Fibroblast of lung (primary cell): ENCODE measurements at regions not wholly inside any gene's neighbourhood (a gene's known extent, or its start where the extent isn't known, plus 50 kb on each side); places are given as distances from the start of the nearest gene placed in this dataset.

Experiments
- DNase-seq, 2 donors: peaks; one replicate each; pipeline versions ENCODE4 v3.0.0 to v3.0.0-alpha.2; 2010; ENCODE audit warnings: low read depth in 2 of 2
- H2AFZ ChIP-seq: 2 replicates; pipeline ENCODE4 v1.5.1; 2012; ENCODE audit warnings: low read length, control low read depth, inconsistent platforms
- H3K27ac ChIP-seq: 2 replicates; pipeline ENCODE4 v1.5.1; 2011; ENCODE audit warnings: low read length, control low read depth; ENCODE audit not compliant: insufficient read depth
- H3K27me3 ChIP-seq: 2 replicates; pipeline ENCODE4 v1.5.1; 2011; ENCODE audit warnings: mild to moderate bottlenecking, low read length; ENCODE audit not compliant: control insufficient read depth, insufficient read depth
- H3K36me3 ChIP-seq: 2 replicates; pipeline ENCODE4 v1.5.1; 2011; ENCODE audit warnings: low read length; ENCODE audit not compliant: control insufficient read depth, insufficient read depth
- H3K4me1 ChIP-seq: 2 replicates; pipeline ENCODE4 v1.5.1; 2011; ENCODE audit warnings: low read length; ENCODE audit not compliant: control insufficient read depth, insufficient read depth; ENCODE audit errors: extremely low read depth
- H3K4me2 ChIP-seq: 2 replicates; pipeline ENCODE4 v1.5.1; 2011; ENCODE audit warnings: low read length, control low read depth; ENCODE audit not compliant: insufficient read depth; ENCODE audit errors: extremely low read depth
- H3K4me3 ChIP-seq, 4 experiments: fragments of 200-600 bp in 1 of 4; sonication (generic) in 1 of 4; replicated peaks in 1 of 4; 2 replicates each; pipeline ENCODE4 v1.5.1; 2011 to 2016; ENCODE audit warnings: low read length in 4 of 4, low read depth in 3 of 4, mild to moderate bottlenecking in 3 of 4, control low read depth in 2 of 4, inconsistent platforms in 1 of 4, mixed read lengths in 1 of 4; ENCODE audit not compliant: insufficient read depth in 1 of 4; ENCODE audit errors: control extremely low read depth in 1 of 4
- H3K79me2 ChIP-seq: 2 replicates; pipeline ENCODE4 v1.5.1; 2012; ENCODE audit warnings: mild to moderate bottlenecking, low read length, inconsistent platforms; ENCODE audit not compliant: control insufficient read depth, insufficient read depth
- H3K9ac ChIP-seq: 2 replicates; pipeline ENCODE4 v1.5.1; 2011; ENCODE audit warnings: mild to moderate bottlenecking, low read length, control low read depth; ENCODE audit not compliant: insufficient read depth
- H3K9me3 ChIP-seq: 2 replicates; pipeline ENCODE4 v1.5.1; 2012; ENCODE audit warnings: low read depth, low read length; ENCODE audit not compliant: control insufficient read depth, insufficient read depth
- H4K20me1 ChIP-seq: 2 replicates; pipeline ENCODE4 v1.5.1; 2011; ENCODE audit warnings: low read length; ENCODE audit not compliant: control insufficient read depth, insufficient read depth; ENCODE audit errors: extremely low read depth
- CTCF ChIP-seq, 2 donors: IDR thresholded peaks in 1 of 2; conservative IDR thresholded peaks in 1 of 2; 1 replicate in 1 of 2; 2 replicates in 1 of 2; pipeline ENCODE4 v1.5.1; 2011 to 2012; ENCODE audit warnings: low read length in 2 of 2, control low read depth in 1 of 2, inconsistent platforms in 1 of 2, low read depth in 1 of 2, mild to moderate bottlenecking in 1 of 2
- EZH2 ChIP-seq: IDR thresholded peaks from 2 replicates; pipeline ENCODE4 v1.5.1; 2012; ENCODE audit warnings: low read length, control low read depth, mild to moderate bottlenecking; ENCODE audit errors: missing control alignments

- no peak overlapping the region for H2AFZ ChIP-seq
- H3K4me2 ChIP-seq, result peak overlapping the region; percentile 47
Observed at GRCh38 chr2:212711856-212712255, 173.3 kb upstream of the ERBB4 start.

GRCh38 chr2:212709280-212709679 is 170.7 kb upstream of the ERBB4 start:
- peak in 1 of 2 donors; percentile 57 for DNase-seq
- TF ChIP-seq CTCF (conservative IDR thresholded peaks at IDR 0.05 in 1 of 2, IDR thresholded peaks at IDR 0.05 in 1 of 2; ENCODE audit: low read depth in 1 of 2, low read length in 2 of 2) (no peak), EZH2 (no peak)
- no peaks in the 10 kb centered on the region for H3K9me3 ChIP-seq
- H3K27ac ChIP-seq, result no peak overlapping the region
- H3K36me3 ChIP-seq, result no peaks in the 10 kb centered on the region
- H3K4me1 ChIP-seq, result no peaks in the 10 kb centered on the region
- no peak overlapping the region for H3K4me3 ChIP-seq
- H3K79me2 ChIP-seq, result no peaks in the 10 kb centered on the region
- H3K9ac ChIP-seq, result no peak overlapping the region
- no peaks in the 10 kb centered on the region for H4K20me1 ChIP-seq
- H3K4me2 ChIP-seq, result no peak overlapping the region
- H2AFZ ChIP-seq, result no peak overlapping the region
- H3K27me3 ChIP-seq, result no peaks in the 10 kb centered on the region

More at GRCh38 chr2:212711856-212712255, 173.3 kb upstream of the ERBB4 start:
- Histone ChIP-seq H3K36me3 (no peaks in the 10 kb centered on the region), H3K4me3 (no peak overlapping the region), H3K9ac (no peak overlapping the region), H3K4me1 (no peaks in the 10 kb centered on the region), H3K27ac (no peak overlapping the region), H3K79me2 (no peaks in the 10 kb centered on the region), H3K9me3 (no peaks in the 10 kb centered on the region), H3K27me3 (no peaks in the 10 kb centered on the region), H4K20me1 (no peaks in the 10 kb centered on the region)
- peak; percentile 63 to 92 for DNase-seq
- TF ChIP-seq CTCF (conservative IDR thresholded peaks at IDR 0.05 in 1 of 2, IDR thresholded peaks at IDR 0.05 in 1 of 2; ENCODE audit: low read depth in 1 of 2, low read length in 2 of 2), result no peak
- TF ChIP-seq EZH2, result no peak

- TF ChIP-seq CTCF (conservative IDR thresholded peaks at IDR 0.05 in 1 of 2, IDR thresholded peaks at IDR 0.05 in 1 of 2; ENCODE audit: low read depth in 1 of 2, low read length in 2 of 2) (no peak), EZH2 (no peak)
- H3K9me3 ChIP-seq, result no peaks in the 10 kb centered on the region
- no peak overlapping the region for H3K9ac ChIP-seq
- no peaks in the 10 kb centered on the region for H3K36me3 ChIP-seq
- peak; percentile 37 to 68 for DNase-seq
- no peaks in the 10 kb centered on the region for H3K79me2 ChIP-seq
- no peaks in the 10 kb centered on the region for H3K27me3 ChIP-seq
- H4K20me1 ChIP-seq, result no peaks in the 10 kb centered on the region
- no peak overlapping the region for H2AFZ ChIP-seq
- no peaks in the 10 kb centered on the region for H3K4me1 ChIP-seq
- no peak overlapping the region for H3K27ac ChIP-seq
- no peak overlapping the region for H3K4me2 ChIP-seq
- H3K4me3 ChIP-seq, result no peak overlapping the region
Observed at GRCh38 chr2:212708355-212708754, 169.8 kb upstream of the ERBB4 start.
